GM18526 (cell line): ENCODE measurements at regions not wholly inside any gene's neighbourhood (a gene's known extent, or its start where the extent isn't known, plus 50 kb on each side); places are given as distances from the start of the nearest gene placed in this dataset.

ENCODE experiments used
- POLR2A ChIP-seq: IDR thresholded peaks from 3 replicates; pipeline ENCODE4 v1.6.1; 2011; ENCODE audit not compliant: insufficient read length; ENCODE audit errors: extremely low read depth

DNA sequence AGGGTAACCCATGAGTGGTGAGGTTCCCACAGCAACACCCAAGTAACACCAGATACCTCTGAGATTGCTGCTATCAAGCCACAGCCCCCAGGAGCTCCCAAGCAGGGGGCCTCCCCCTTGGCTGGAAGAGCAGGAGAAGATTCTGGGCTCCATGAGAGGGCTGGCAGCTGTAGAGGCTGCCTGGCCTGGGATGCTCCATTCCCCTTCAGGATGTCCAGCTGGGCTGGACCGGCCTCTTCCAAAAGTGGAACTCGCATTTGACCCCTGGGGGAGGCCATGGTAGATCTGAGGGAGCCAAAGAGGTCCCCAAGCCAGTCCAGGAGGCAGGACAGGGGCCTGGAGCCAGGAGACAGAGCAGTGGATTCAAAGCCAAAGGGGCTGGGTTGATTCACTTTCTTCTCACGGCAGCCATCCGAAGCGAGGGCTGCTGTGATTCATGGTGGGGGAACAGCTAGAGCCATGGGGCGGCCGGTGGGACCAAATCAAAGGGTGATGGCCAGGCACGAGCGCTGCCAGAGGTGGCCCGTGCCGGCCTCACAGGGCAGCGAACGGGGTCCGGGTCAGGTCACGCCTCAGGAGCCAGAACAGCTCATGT is 95.3 kb upstream of the ID2 start:
- TF ChIP-seq POLR2A = no peak

DNA sequence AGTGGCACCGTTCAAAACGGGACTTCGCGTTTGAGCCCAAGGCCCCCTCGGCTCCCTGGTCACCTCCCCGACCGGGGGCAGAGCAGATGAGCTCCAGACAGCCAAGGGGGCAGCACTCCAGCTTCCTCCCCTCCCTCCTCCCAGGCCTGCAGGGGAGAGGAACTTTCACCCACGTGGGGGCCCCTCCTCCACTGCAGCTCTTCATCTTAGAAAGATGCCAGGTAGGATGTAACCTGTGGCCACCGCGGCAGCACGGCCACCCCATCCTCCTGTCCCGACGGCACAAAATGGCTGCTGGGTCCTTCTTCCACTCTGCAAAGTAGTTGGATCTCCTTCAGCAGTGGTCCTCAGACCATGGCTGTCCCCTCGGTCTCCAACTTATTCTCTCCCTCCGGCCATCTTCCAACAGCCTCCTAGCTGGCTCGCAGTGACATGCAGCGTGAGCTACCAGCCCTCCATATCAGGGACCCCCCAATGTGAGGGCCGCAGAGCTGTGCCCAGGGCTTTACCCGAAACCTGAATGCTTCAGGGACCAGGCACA is 94.5 kb upstream of the ID2 start:
- TF ChIP-seq POLR2A = no peak

DNA sequence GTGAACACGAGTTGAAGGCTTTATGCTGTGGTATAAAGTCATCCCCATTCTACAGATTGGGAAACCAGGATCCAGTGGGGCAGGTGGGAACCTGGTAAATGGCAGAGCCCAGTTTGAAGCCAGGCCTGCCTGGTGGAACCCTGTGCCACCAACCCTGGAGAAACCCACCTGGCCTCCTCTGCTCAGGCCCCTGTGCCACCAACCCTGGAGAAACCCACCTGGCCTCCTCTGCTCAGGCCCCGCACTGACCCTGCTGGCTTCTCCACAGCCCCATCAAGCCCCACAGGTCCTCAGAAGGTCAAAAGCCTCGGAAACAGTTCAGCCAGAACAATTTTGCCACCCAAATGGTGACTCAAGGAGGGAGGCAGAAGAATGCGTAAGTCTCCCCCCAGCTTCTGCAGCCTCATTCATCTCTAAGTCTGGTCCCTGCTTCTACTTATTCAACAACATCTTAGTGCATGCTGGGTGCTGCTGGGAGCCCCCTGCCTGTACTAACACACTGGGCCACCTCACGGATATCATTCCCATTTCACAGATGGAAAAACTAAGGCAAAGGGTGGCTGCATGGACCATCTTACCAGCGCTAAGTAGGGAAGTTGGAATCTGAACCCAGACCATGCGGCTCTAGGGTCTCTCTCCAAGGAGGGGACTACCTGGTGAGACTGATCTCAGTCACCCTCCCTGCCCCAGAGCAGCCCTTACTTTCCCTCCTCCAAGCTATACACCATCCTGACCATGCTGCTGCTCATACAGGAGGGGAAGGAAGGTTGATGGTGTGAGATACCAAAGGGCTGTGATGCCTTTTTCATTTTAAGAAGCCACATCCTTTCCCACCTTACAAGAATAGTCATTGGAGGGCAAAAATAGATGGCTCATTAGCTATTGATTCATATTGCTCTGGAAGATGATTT is 93.7 kb upstream of the ID2 start:
- TF ChIP-seq POLR2A = no peak

DNA sequence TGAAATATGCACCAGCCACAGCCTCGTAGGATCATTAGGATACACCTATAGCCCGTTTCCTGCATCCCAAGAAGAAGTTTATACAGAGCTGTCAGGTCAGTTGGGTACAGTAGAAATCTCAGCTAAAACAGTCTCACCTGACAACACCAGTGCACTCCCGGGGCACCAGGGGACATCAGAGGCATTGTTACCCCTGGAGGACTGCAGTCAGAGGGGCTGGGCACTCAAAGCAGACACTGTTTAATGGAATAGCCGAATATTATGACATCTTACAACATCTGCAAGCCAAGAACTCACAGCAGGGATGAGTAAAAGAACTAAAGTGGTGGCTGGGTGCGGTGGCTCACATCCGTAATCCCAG is 93.0 kb upstream of the ID2 start:
- TF ChIP-seq POLR2A = no peak

DNA sequence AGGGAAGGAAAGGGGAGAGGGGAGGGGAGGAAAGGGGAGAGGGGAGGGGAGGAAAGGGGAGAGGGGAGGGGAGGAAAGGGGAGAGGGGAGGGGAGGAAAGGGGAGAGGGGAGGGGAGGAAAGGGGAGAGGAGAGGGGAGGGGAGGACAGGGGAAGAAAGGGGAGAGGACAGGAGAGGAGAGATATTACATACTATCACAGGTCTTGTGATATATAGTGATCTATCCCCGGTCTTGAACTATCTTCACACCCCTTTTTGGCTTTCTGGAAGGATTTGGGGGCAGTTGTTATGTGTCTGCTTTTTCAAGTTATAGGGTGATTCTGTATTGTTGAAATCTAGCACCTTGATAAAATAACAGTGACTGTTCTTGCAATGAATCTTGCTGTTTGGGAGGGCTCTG is 92.1 kb upstream of the ID2 start:
- no peak for TF ChIP-seq POLR2A

DNA sequence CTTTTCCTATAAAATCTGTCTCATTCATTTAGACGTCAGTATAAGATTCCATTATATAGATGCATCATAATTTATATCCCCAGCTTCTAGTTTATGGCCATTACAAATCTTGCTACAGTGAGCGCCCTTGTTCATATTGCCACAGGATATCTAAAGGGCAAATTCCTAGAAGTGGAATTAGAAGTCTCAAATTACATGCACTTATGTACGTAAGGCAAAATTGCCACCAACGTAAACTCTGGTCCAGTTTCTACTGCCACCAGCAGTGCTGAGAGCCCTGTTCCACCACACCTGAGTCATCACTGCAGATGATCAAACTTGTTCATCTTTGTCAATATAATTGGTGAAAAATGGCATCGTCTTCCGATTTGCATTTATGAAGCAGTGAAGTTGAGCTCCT is 90.9 kb upstream of the ID2 start:
- TF ChIP-seq POLR2A = no peak

DNA sequence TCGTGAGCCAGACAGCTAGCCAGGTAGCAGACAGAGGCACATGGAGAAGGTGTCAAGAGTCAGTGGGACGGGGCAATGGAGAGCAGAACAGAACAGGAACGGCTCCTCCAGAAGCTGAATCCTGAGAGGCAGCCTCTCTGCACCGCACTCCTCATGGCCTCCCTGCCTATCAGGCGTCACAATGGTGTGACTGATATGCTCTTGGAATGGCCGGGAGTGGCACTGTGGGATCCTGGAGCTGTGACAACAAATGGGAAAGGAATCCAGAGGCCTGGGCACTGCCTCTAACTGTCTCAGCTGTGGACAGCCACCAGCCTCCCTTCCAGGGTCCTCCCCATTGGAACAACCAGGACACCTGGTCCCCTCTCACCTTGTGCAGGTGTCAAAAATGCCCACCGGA is 89.1 kb upstream of the ID2 start:
- TF ChIP-seq POLR2A = no peak

DNA sequence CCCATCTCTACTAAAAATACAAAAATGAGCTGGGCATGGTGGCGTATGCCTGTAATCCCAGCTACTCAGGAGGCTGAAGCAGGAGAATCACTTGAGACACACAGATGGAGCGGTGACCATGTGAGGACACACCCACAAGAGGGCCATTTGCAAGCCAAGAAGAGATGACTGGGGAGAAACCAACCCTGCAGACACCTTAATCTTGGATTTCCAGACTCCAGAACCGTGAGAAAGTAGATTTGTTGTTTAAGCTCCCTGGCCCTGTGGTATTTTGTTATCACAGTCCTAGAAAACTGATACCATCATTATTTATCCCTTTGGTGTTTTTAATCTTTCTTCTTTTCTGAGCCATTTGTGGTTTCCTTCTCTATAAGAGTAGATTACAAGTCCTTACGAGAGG is 88.6 kb upstream of the ID2 start:
- TF ChIP-seq POLR2A = no peak

DNA sequence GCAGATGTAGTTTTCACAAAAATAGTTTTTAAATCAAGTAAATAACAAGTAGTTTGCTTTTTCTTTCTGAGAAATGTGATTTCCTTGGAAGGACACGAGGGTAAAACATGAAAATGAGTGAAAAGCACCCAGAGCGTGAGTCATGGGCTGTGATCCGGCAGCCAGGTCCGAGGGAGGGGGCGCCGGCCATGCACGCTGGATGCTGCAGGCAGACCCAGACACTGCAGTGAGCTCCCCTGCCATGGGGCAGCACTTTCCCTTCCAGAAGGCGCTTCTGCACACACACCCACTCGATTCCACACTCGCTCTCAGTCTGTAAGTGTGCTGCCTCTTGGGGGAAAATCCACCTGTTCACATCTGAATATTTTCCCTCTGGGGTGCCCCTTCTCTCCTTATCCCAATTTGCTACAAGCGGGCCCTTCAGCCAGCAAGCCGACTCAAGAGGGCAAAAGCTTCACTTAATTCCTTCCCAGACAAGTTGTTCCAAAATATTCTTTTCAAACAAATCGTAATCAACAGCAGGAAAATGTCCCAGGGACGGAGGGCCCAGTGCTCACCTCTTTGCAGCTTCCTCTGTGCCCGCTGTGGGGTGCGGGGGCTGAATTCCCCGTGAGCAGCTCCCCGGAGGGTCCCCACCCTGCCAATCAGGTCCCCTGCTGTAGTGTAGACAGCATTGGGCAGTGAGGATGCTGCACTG is 87.0 kb upstream of the ID2 start:
- TF ChIP-seq POLR2A = no peak

DNA sequence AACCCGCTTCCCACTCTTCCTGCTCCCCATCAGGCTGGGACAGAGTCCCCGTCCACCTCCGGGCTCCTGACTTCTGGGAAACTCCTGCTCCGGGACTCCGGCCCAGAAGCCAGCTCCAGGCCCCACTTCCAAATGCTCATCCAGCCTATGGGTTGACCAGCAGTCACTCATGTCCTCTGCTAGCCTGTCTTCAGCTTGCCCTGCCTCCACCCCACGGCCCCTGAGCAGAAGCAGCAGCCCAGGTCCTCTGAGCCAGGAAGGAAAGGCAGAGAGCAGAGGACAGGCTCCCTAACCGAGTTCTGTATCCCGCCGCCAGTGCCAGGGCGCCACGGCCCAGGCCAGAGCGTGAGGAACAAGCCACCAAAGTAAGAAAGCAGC is 86.4 kb upstream of the ID2 start:
- TF ChIP-seq POLR2A = no peak

DNA sequence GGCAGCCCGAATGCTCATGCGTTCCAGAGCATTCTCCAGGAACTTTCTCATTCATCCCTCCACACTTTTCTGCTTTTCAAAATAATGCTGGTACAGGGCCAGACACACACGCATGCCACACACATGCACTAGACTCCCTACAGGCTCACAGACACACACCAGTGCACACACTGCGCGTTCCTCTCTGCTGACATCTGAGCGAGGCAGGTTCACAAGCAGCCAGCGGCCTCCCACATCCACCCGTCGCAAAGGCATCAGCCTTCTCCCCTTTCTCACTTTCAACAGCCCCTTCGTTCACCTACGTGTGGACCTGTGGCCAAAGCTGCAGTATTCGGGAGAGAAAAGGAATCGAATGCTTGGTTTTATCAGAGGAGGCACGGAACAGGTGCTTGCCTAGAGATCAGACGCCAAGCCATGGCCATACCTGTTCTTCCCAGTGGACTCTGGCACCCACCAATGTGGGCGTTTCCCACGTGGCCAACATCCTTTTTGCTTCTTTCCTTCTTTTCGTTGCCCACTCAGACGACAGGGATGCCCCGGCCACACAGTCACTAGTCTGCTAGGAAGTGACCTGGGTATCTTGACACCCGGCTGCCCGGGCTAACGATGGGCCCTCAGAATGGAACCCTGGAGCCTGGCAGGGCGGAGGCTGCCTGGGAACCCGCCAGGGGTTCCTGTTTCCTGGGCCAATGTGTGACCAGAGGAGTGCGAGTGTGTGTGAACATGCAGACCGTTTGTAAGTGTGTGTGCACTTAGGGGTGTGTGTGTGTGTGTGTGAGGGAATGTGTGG is 85.8 kb upstream of the ID2 start:
- TF ChIP-seq POLR2A = no peak

DNA sequence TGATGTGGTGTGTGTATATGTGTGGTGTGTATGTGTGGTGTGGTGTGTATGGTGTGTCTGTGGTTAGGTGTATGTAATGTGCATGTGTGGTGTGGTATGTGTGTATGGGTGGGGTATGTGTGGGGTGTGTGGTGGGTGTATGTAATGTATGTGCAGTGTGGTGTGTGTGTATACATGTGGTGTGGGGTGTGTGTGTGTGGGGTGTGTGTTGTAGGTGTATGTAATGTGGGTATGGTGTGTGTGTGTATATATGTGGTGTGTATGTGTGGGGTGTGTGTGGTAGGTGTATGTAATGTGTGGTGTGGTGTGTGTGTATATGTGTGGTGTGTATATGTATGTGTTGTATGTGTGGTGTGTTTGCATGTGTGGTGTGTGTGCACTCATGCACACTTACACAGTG is 84.8 kb upstream of the ID2 start:
- TF ChIP-seq POLR2A = no peak

DNA sequence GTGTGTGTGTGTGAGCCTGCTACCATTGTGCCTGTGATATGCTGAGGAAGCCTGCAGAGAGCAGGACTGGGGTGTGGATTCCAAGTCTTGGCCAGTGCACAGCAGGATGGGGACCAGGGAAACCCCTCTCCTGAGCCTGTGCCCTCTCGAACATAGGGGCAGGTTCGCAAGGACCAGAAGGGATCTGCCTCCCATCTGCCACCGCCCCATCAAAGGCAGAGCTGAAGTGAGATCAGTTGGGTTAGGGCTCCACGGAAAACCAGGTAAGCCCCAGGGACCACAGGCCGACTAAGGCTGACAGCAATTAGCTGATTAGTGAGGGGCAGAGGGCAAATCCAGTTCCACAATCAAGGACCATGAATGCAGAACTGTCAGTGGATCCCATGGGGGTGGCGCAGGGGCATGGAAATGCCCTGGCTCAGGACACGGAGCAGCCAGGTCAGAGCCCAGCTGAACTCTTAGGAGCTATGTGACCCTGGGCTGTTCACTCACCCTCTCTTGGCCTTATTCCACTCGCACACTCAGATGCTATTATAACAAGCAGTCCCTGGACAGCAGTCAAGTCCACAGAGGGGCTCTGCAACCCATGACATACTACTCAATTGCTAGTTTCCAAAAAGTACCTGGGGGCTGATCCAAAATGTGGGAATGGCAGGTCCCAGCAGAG is 84.2 kb upstream of the ID2 start:
- TF ChIP-seq POLR2A = no peak

DNA sequence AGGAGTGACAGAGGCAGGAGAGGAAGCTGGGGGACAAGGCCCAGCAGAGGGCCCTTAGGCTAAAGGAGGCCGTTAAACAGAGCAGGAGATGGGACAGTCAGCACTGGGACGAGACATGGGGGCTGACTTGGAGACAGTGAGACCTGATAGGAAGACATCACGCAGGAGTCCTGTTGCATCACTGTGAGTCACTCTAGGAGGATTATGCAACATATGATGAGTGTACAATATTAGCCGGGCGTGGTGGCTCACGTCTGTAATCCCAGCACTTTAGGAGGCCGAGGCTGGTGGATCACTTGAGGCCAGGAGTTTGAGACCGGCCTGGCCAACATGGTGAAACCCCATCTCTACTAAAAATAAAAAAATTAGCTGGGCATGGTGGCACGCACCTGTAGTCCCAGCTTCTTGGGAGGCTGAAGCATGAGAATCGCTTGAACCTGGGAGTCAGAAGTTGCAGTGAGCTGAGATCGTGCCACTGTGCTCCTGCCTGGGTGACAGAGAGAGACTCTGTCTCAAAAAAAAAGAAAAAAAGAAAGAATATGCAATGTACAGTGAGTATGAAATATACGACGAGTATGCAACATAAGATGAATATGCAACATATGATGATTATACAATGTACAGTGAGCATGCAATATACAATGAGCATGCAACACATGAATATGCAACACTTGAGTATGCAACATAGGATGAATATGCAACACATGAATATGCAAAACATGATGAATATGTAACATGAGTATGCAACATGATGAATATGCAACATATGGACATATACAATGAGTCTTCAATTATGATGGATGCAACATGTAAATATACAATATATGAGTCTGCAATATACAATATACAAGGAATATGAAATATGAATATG is 83.3 kb upstream of the ID2 start:
- no peak for TF ChIP-seq POLR2A
